Effector CD8-positive, alpha-beta T cell (primary cell): ENCODE measurements at regions not wholly inside any gene's neighbourhood (a gene's known extent, or its start where the extent isn't known, plus 50 kb on each side); places are given as distances from the start of the nearest gene placed in this dataset.
A peak's percentile ranks its signal among the peaks of the same experiment; 100 is the strongest.

Source experiments
- DNase-seq: peaks from one replicate; lab custom pipeline; 2025; lab: John Stamatoyannopoulos, UW

DNA sequence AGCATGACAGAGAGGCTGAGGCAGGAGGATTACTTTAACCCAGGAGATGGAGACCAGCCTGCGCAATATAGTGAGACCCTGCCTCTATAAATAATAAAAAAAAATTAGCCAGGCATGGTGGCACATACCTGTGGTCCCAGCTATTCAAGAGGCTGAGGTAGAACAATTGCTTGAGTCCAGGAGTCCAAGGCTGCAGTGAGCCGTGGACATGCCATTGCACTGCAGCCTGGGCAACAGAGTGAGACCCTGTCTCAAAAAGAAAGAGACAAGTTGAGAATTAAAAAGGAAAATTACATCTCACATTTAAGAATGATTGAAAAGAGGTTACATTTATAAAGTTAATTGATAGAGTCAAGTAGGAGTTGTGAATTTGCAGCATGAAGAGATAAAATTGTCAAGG lies 91.4 kb upstream of the TMPO start:
- no peak for DNase-seq

DNA sequence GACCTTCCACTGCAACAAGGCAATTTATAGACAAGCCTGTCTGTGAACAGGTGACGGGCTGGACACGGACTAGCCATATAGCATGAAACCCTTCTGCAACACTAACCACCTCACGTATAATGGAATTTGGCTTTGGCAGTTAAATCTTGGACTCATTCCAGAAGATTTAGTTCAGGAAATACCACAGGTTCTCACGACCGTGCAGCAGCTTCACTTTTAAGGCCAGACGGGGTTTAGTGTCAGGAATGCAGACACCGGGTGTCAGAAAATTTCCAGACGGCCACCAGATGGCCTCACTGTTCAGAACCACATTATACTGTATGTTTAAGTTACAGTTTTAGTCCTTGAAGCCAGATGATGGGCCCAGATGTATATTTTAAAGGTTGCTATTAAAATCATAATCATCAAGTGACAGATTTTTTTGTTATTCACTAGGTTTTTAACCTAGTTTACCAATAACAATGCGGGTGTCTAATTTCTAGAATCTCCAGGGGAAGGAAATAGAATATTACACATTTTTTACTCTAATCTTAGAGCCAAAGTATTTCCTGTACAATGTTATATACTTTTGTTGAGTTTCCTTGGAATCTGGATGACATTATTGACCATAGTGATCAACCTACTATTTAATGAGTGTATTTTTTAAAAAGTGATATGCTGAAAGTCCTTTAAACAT lies 90.5 kb upstream of the TMPO start:
- DNase-seq, result peak; percentile 3

DNA sequence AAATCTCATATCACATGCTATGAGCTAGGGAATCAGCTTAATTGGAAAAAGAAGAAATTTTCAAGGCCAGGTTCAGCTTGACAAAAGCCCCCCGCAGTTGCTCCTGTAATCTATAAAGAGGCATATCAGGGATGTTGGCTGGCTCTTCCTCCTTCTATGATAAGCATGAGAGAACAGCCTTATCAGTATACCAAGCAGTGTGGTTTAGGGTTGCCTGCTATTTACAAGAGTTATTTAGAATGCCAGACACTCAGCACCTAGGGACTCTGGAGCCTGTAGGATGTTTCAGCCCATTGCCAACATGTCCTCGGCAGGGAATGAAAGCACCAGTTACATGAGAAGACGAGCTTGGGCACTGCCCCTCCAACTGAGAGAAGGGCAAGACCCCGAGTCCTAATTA lies 89.5 kb upstream of the TMPO start:
- DNase-seq, result no peak

DNA sequence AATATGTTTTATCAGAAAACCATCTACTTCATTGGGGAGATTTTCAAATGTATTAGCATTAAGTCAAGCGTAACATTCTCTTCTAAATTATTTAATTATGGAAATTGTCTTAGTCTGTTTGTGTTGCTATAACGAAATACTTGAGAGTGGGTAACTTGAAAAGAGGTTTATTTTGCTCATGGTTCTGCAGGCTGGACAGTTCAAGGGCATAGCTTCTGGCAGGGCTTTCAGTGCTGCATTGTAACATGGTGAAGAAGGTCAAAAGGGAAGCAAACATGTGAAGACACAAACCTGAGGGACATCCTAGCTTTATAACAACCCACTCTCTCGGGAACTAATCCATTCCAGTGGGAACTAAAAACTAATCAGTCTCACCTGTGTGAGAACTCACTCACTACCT lies 84.3 kb upstream of the TMPO start:
- no peak for DNase-seq

DNA sequence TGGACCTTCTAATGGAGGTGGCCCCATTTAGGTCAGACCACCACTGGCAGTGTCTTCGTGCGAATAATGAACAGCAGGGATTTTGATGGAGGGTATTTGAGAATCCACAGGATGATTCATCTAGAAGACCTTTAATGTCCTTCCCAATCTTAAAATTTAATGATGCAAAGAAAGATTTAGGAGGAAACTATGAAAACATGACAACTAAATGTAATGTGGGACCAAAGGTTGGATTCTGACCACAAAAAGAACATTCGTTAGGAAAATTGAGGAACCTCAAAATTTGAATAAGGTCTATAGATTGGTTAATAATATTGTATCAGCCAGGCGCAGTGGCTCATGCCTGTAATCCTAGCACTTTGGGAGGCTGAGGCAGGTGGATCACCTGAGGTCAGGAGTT lies 78.2 kb upstream of the TMPO start:
- no peak for DNase-seq

DNA sequence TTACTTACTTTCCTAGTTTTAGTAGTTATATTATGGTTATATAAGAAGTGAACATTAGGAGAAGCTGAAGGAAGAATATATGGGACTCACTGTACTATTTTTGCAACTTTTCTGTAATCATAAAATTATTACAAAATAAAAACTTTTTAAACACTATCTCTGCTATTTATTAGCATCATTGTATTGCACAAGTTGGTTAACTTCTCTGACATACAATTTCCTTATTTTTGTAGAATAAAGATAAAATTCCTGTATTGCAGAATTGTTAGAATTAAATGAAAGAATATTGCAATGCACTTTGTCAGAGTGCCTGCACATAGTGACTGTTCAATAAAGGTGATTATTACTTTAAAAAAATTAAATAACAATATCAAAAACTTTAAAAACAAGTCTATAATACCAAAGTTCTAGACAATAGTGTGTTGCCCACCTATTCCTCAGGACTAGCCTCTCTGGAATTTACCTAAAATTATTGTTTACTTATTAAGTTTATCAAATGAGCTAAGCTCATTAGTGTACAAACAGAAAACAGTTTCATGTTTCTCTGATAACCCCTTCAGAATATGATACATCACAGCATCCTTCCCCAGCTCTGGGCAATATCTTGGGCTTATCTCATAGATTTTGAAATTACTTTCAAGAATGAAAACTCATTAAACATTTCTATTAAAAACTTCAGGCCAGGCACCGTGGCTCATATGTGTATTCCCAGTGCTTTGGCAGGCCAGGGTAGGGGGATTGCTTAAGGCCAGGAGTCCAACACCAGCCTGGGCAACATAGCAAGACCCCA lies 77.4 kb upstream of the TMPO start:
- no peak for DNase-seq

DNA sequence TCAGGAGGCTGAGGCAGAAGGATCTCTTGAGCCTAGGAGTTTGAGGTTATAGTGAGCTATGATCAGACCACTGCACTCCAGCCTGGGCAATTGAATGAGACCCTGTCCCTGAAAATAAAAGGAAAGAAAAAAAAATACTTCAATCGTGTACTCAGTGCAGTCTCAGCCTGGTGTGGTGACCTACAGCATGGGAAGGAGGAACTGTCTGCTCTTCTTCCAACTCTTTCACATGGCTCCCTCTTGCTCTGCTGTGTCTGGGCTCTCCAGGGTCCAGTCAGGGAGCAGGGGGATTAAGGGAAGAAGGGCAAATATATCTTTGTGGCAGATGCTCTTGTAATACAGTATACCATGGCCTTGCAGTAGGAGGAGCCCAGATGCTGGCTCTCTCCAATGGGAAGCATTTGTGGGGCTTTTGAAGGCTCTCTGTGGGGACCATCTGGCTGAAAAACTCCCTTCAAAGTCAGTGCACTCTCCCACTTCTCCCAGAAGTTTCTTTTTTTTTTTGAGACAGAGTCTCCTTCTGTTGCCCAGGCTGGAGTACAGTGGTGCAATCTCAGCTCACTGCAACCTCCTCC lies 76.6 kb upstream of the TMPO start:
- DNase-seq, result no peak

DNA sequence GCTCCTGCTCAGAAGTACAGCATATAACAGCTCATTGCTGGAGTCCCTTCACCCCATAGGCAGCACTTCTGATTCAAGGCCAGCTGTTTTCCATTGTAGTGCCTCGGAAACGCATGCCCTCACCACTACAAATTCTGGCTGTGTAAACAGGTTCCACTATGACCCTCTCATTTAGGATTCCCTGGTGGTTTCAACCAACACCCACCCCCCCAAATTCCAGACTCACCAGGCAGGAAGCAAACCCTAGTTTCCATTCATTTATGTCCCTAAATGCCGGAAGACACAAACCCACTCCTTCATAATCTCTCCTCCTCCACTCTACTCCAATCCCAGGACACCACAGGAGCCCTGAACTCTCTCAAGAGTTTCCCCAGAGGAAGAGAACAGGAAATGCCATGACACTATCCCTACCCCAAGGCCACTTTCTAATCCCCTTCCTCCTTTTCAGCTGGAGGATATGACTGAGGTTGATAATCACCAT lies 75.9 kb upstream of the TMPO start:
- no peak for DNase-seq

DNA sequence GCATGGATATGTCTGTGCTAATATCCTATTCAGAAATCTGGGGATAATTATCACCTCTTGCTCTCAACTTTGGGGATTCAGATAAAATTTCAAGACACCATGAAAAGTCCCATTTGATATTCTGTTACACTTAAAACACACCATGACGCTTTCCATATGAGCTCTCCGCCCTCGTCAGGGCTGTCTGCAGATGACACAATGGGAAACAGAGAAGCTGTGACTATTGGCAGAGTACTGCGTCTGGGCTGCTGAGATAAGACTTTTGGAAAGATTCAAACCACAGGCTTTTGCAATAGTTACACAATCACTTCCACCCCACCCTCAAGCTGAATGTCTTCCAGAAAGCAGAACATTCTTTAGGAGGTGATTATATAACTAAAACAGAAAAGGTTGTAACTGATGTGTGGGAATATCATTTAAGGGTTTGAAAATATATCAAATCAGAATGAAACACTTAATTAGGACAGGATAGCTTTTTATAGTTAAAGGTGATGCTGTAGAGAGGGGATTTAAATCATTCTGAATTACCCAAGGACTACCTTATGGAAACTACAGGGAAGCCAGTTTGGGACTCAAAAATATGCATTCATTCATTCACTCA lies 75.3 kb upstream of the TMPO start:
- no peak for DNase-seq

DNA sequence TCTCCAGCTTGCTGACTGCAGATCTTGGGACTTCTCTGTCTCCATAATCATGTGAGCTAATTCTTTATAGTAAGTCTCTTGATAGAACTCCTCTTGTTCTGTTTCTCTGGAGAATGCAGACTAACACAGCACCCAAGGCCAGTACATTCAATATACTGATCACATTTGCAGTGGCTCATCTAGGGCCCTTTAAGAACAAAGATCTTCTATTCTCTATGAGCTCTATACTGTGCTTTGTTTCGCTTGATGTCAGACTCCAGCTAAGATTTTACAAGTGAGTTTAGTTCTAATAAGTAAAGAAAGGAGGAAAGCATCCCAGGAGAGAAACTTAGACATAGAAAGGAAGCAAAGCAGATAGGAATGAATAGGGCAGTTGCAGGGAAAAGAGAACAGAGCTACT lies 69.3 kb upstream of the TMPO start:
- DNase-seq, result no peak

DNA sequence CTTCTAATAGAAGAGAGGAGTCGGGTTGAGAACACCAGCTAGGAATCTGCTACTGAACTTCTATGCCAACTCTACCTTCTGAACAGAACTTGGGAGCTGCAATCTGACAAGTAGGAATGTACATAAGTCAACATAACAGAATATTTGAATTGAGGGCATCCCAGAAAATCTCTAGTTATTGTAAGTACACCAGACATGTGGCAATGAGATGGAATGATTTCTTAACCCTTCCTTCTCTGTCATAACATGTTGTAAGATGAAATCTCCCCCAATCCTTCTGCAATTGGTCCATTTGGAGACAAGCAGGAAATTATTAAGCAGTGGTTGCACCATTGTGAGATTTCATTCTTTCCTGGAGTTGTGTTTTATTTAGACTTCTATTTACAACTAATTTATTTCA lies 68.7 kb upstream of the TMPO start:
- no peak for DNase-seq

DNA sequence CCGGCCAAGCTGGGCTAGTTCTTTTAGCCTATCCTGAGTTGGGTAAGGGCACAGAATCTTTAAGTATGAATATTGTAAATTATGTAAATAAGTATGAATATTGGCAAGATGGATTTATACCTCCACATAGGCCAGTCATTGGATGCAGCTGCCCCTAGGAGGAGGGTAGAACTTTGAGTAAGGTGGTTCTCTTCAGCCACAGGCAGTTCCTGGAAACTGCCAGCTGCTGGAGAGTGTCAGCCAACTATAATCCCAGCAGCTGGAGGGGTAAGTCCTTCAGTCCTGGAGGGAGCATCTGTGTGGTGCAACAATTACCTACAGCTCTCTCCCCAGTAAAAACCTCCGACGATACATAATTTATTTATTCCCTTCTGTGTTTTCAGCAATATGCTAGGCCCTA lies 65.8 kb upstream of the TMPO start:
- DNase-seq, result no peak

DNA sequence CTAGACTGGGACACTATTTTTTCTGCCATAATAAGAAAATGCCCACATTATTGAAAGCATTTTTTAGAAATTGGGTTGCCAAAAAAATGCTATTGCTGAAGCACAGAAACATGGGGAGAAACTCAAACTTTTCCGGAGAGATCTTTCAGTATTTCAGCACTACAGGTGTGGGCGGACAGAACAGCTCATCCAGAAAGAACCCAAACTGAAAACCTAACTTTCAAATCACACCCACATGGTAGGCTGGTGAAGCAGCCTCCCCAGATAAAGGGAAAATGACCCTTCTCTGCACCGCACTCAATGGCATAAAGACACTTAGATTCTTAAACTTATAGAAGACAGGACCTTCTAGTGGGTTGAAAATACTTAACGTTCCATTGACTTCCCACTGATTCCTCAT lies 62.3 kb upstream of the TMPO start:
- no peak for DNase-seq

DNA sequence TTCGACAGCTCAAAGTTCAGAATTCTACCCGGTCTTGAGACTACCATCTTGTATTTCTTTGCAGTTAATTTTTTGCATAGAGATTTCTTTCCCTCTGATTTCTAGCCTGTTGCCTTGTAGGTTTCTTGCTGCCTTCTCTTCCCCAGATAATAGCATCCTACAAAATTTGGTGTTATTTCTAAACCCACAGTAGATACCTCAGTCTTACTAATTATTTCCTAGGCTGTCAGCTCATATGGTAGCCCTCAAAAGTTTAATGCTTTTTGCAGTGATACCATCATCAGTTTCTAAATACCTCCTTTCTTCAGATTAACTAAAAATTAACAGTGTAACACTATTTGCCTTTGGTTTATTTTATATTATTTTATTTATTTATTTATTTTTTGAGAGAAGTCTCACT lies 61.9 kb upstream of the TMPO start:
- no peak for DNase-seq

DNA sequence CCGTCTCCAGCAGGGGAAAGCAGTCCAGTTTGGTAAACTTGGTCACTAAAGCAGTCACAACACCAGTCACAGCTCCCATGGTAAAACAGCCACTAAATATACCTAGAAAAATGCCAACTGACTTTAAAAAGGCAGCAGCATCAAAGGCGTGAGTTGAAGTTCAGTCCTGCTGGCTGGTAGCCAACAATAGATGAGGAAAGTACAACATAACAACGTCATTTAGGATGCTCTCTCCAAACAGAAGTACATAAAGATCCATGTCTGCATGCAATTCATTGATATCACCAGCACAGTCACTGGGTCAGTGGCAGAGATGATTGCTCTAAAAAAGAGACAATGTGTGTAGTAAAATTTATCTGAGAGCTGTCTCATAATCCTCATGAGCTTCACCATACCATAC lies 59.3 kb upstream of the TMPO start:
- DNase-seq, result no peak

DNA sequence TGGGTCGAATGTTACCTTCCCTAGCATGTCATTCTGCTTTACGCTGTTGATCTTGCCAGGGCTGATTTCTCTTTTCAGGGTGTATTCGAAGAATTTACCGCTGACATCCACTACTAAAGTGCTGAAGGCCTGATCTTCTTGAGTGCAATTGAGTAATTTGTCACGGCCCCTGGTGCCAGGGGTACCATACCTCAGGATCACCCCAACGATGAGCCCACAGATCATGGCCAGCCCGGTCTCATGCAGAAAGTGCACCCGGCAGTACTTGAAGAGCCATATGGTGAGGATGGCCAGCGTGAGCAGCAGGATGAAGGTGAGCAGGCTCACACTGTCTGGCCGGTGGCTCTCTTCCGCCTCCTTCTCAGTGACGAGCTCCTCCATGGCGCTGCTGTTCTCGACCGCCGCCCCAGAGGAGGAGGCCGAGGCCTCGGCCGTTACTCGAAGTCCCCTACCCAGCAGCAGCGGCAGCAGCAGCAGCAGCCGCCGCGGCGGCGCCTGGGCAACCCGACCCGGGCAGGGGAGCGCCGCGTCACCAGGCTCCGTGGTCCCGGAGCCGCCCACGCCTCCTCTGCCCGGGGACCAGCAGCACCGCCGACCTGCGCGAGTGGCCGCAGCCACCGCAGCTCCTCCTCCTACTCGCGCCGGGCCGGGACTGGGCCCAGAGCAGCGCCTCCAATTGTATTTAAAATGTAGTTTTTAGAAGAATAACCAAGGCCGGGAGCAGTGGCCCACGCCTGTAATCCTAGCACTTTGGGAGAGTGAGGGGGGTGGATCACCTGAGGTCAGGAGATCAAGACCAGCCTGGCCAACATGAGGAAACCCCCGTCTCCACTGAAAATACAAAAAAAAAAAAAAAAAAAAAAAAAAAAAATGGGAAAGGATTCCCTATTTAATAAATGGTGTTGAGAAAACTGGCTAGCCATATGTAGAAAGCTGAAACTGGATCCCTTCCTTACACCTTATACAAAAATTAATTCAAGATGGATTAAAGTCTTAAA lies 58.5 kb upstream of the TMPO start:
- no peak for DNase-seq

DNA sequence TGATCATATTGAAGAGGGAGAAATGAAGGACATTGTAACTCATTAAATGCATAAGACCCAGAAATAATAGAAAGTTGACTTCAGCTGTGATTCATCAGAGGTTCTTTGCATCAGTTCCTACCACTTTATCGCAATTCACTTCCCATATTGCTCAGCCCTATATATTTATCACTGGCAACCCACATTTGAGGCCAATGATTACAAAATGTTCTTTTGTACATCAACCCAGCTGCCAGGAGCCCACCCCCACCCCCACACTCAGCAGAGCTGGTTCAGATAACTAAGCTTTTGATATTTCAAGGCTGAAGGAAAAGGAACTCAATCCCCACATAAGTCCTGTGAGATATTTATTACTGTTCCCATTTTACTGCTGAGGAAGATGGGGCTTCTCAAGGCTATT lies 51.2 kb upstream of the TMPO start:
- DNase-seq, result no peak

DNA sequence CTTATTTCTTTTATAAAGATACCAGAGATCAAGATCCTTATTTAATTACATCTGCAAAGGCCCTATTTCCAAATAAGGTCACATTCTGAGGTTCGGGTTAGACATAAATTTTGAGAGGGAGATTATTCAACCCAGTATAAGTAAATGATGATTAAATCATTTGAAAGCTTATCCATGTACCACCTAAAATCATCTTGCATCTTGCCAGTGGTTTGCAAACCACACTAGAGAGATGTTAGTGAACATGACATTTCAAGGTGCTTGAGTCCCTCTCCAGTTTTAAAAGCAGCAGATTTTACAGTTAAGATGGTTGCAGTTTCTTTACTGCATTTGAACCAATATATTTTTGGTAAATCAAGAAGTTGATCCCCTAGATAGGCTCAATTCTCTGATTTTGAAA lies 49.9 kb upstream of the TMPO start:
- DNase-seq, result no peak
